Activated naive CD4-positive, alpha-beta T cell treated with anti-CD3 and anti-CD28 coated beads for 36 hours (primary cell): ENCODE measurements at regions not wholly inside any gene's neighbourhood (a gene's known extent, or its start where the extent isn't known, plus 50 kb on each side); places are given as distances from the start of the nearest gene placed in this dataset.

Experiments
- CTCF ChIA-PET: fragments of 350-600 bp; sonication (Branson Sonifier 250); formaldehyde crosslinking; loops from one replicate; lab custom pipeline; 2021; ENCODE audit warnings: antibody characterized with exemption; lab: Charles Lee
- DNase-seq: peaks from one replicate; pipeline ENCODE4 v3.0.0-alpha.2; 2020
- H3K27ac Mint-ChIP-seq: one replicate; pipeline ENCODE4 v1.8.0; 2021; ENCODE audit warnings: mild to moderate bottlenecking, mixed read lengths
- H3K27me3 Mint-ChIP-seq: one replicate; pipeline ENCODE4 v1.8.0; 2021; ENCODE audit warnings: low read depth, mixed read lengths
- H3K36me3 Mint-ChIP-seq: one replicate; pipeline ENCODE4 v1.8.0; 2021; ENCODE audit warnings: low read depth, mixed read lengths
- H3K4me1 Mint-ChIP-seq: one replicate; pipeline ENCODE4 v1.8.0; 2021; ENCODE audit warnings: low read depth, mixed read lengths
- H3K4me3 Mint-ChIP-seq: one replicate; pipeline ENCODE4 v1.8.0; 2021; ENCODE audit warnings: mild to moderate bottlenecking, moderate library complexity, mixed read lengths
- H3K9me3 Mint-ChIP-seq: one replicate; pipeline ENCODE4 v1.8.0; 2021; ENCODE audit warnings: mixed read lengths
- intact Hi-C: fragments of 100-400 bp; cut with micrococcal nuclease; formaldehyde crosslinking; loops from one replicate; pipeline ENCODE4 v1.15.1; 2023

- Mint-ChIP-seq H3K27ac (no peak overlapping the region), H3K36me3 (no peaks in the 10 kb centered on the region), H3K4me3 (no peak overlapping the region), H3K27me3 (peaks cover 5% of the 10 kb centered on the region), H3K9me3 (no peaks in the 10 kb centered on the region), H3K4me1 (no peaks in the 10 kb centered on the region)
- intact Hi-C loops = no loop called here
- no peak for DNase-seq
- CTCF ChIA-PET = interaction anchor here (0.7 kb wide), 1 partner anchor 83 kb away, joined by 3 read pairs; no protein-coding TSS in a partner anchor
These were observed 156.1 kb upstream of the LRFN2 start for GRCh38 chr6:40743226-40743625.

GRCh38 chr6:40740518-40740917 is 153.4 kb upstream of the LRFN2 start:
- intact Hi-C loops = no loop called here
- no peak for DNase-seq
- Mint-ChIP-seq H3K27ac (no peak overlapping the region), H3K36me3 (no peaks in the 10 kb centered on the region), H3K4me1 (no peaks in the 10 kb centered on the region), H3K4me3 (no peak overlapping the region), H3K9me3 (no peaks in the 10 kb centered on the region), H3K27me3 (peaks cover 17% of the 10 kb centered on the region)
- CTCF ChIA-PET = no interaction called here

- Mint-ChIP-seq H3K36me3 (no peaks in the 10 kb centered on the region), H3K4me1 (no peaks in the 10 kb centered on the region), H3K9me3 (no peaks in the 10 kb centered on the region), H3K27ac (no peak overlapping the region), H3K27me3 (peaks cover 22% of the 10 kb centered on the region), H3K4me3 (no peak overlapping the region)
- intact Hi-C loops = no loop called here
- no peak for DNase-seq
- CTCF ChIA-PET = no interaction called here
These were observed 151.5 kb upstream of the LRFN2 start for GRCh38 chr6:40738551-40739193.

GRCh38 chr6:40735521-40735920 is 148.4 kb upstream of the LRFN2 start:
- DNase-seq = no peak
- peaks cover 19% of the 10 kb centered on the region for H3K27me3 Mint-ChIP-seq
- no peaks in the 10 kb centered on the region for H3K36me3 Mint-ChIP-seq
- CTCF ChIA-PET = interaction anchor here (0.5 to 1.2 kb wide), 2 partner anchors 293 to 892 kb away, joined by 3 read pairs; no protein-coding TSS in a partner anchor
- no peaks in the 10 kb centered on the region for H3K9me3 Mint-ChIP-seq
- intact Hi-C loops = no loop called here
- no peaks in the 10 kb centered on the region for H3K4me1 Mint-ChIP-seq
- H3K4me3 Mint-ChIP-seq = no peak overlapping the region
- H3K27ac Mint-ChIP-seq = no peak overlapping the region

GRCh38 chr6:40735121-40735520 is 148.0 kb upstream of the LRFN2 start:
- Mint-ChIP-seq H3K4me1 (no peaks in the 10 kb centered on the region), H3K27ac (no peak overlapping the region), H3K36me3 (no peaks in the 10 kb centered on the region), H3K4me3 (no peak overlapping the region), H3K9me3 (no peaks in the 10 kb centered on the region), H3K27me3 (peaks cover 19% of the 10 kb centered on the region)
- no peak for DNase-seq
- intact Hi-C loops = no loop called here
- CTCF ChIA-PET = no interaction called here

GRCh38 chr6:40734607-40735006 is 147.4 kb upstream of the LRFN2 start:
- CTCF ChIA-PET = no interaction called here
- Mint-ChIP-seq H3K9me3 (no peaks in the 10 kb centered on the region), H3K27me3 (peaks cover 19% of the 10 kb centered on the region), H3K27ac (no peak overlapping the region), H3K36me3 (no peaks in the 10 kb centered on the region), H3K4me3 (no peak overlapping the region), H3K4me1 (no peaks in the 10 kb centered on the region)
- intact Hi-C loops = no loop called here
- no peak for DNase-seq

GRCh38 chr6:40733770-40734396 is 146.7 kb upstream of the LRFN2 start:
- CTCF ChIA-PET = no interaction called here
- H3K4me1 Mint-ChIP-seq = no peaks in the 10 kb centered on the region
- intact Hi-C loops = no loop called here
- H3K27ac Mint-ChIP-seq = no peak overlapping the region
- H3K9me3 Mint-ChIP-seq = no peaks in the 10 kb centered on the region
- DNase-seq = no peak
- H3K4me3 Mint-ChIP-seq = no peak overlapping the region
- H3K27me3 Mint-ChIP-seq = peaks cover 18% of the 10 kb centered on the region
- H3K36me3 Mint-ChIP-seq = no peaks in the 10 kb centered on the region

GRCh38 chr6:40733290-40733689 is 146.1 kb upstream of the LRFN2 start:
- Mint-ChIP-seq H3K27ac (no peak overlapping the region), H3K4me1 (no peaks in the 10 kb centered on the region), H3K27me3 (peaks cover 17% of the 10 kb centered on the region), H3K9me3 (no peaks in the 10 kb centered on the region), H3K36me3 (no peaks in the 10 kb centered on the region), H3K4me3 (no peak overlapping the region)
- no peak for DNase-seq
- CTCF ChIA-PET = no interaction called here
- intact Hi-C loops = no loop called here

GRCh38 chr6:40732878-40733277 is 145.7 kb upstream of the LRFN2 start:
- Mint-ChIP-seq H3K9me3 (no peaks in the 10 kb centered on the region), H3K4me1 (no peaks in the 10 kb centered on the region), H3K36me3 (no peaks in the 10 kb centered on the region), H3K27ac (no peak overlapping the region), H3K27me3 (peaks cover 17% of the 10 kb centered on the region), H3K4me3 (no peak overlapping the region)
- intact Hi-C loops = no loop called here
- DNase-seq = no peak
- CTCF ChIA-PET = no interaction called here

GRCh38 chr6:40728643-40729042 is 141.5 kb upstream of the LRFN2 start:
- H3K36me3 Mint-ChIP-seq = no peaks in the 10 kb centered on the region
- intact Hi-C loops = no loop called here
- no peak overlapping the region for H3K27ac Mint-ChIP-seq
- CTCF ChIA-PET = no interaction called here
- no peaks in the 10 kb centered on the region for H3K9me3 Mint-ChIP-seq
- DNase-seq = no peak
- no peak overlapping the region for H3K4me3 Mint-ChIP-seq
- H3K27me3 Mint-ChIP-seq = no peaks in the 10 kb centered on the region
- H3K4me1 Mint-ChIP-seq = no peaks in the 10 kb centered on the region

GRCh38 chr6:40727271-40727670 is 140.1 kb upstream of the LRFN2 start:
- no peak overlapping the region for H3K4me3 Mint-ChIP-seq
- no peak overlapping the region for H3K27ac Mint-ChIP-seq
- DNase-seq = no peak
- H3K9me3 Mint-ChIP-seq = no peaks in the 10 kb centered on the region
- no peaks in the 10 kb centered on the region for H3K4me1 Mint-ChIP-seq
- no peaks in the 10 kb centered on the region for H3K36me3 Mint-ChIP-seq
- CTCF ChIA-PET = no interaction called here
- intact Hi-C loops = no loop called here
- no peaks in the 10 kb centered on the region for H3K27me3 Mint-ChIP-seq

- intact Hi-C loops = no loop called here
- no peak for DNase-seq
- H3K9me3 Mint-ChIP-seq = no peaks in the 10 kb centered on the region
- no peaks in the 10 kb centered on the region for H3K27me3 Mint-ChIP-seq
- H3K4me1 Mint-ChIP-seq = no peaks in the 10 kb centered on the region
- H3K27ac Mint-ChIP-seq = no peak overlapping the region
- H3K36me3 Mint-ChIP-seq = no peaks in the 10 kb centered on the region
- CTCF ChIA-PET = no interaction called here
- H3K4me3 Mint-ChIP-seq = no peak overlapping the region
These were observed 139.7 kb upstream of the LRFN2 start for GRCh38 chr6:40726853-40727252.

GRCh38 chr6:40725390-40725789 is 138.2 kb upstream of the LRFN2 start:
- Mint-ChIP-seq H3K4me1 (peaks cover 4% of the 10 kb centered on the region), H3K9me3 (no peaks in the 10 kb centered on the region), H3K27ac (no peak overlapping the region), H3K36me3 (no peaks in the 10 kb centered on the region), H3K4me3 (no peak overlapping the region), H3K27me3 (no peaks in the 10 kb centered on the region)
- intact Hi-C loops = no loop called here
- CTCF ChIA-PET = interaction anchor here (0.6 kb wide), 1 partner anchor 135 kb away, joined by 3 read pairs; no protein-coding TSS in a partner anchor
- DNase-seq = no peak
